ENCODE measurements at regions not wholly inside any gene's neighbourhood (a gene's known extent, or its start where the extent isn't known, plus 50 kb on each side); places are given as distances from the start of the nearest gene placed in this dataset.
"Not testable (repeated sequence)": the region's sequence is repeated elsewhere in the genome, so short reads cannot be mapped to it uniquely, and the experiment has no call there.

DNA sequence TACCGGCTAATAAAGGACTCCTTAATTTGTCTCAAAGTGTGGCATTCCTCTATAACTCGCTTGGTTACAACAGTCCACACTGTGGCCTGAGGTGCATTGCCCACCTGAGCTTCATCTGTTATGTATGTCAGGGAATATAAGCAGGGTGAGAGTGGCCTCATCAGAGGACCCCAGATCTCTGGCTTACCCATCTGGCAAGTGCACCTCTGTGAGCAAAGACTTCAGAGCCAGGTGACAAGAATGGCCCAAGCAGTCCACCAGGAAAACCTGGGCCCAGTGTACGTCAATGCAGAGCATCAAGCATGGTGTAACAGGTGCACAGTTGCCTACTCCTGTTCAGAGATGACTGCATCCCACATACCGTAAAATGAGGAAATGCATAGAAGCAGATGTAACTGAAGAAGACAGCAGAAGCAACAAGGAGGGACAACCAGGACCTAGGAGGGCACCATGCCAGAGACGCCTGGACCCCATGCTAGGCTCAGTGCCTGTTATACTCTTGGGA lies 1621.0 kb downstream of the SPATA31A7 start:
- 78 to 84% methylated on average over 5 of the region's 5 CpGs for WGBS, 2 donors
- H3K36me3 ChIP-seq; H3K4me1 ChIP-seq; H3K27me3 ChIP-seq; H3K27ac ChIP-seq; H3K9me3 ChIP-seq; DNase-seq; ATAC-seq (ENCODE audit: low FRiP score in 2 of 2); H3K4me3 ChIP-seq: not testable (repeated sequence)

DNA sequence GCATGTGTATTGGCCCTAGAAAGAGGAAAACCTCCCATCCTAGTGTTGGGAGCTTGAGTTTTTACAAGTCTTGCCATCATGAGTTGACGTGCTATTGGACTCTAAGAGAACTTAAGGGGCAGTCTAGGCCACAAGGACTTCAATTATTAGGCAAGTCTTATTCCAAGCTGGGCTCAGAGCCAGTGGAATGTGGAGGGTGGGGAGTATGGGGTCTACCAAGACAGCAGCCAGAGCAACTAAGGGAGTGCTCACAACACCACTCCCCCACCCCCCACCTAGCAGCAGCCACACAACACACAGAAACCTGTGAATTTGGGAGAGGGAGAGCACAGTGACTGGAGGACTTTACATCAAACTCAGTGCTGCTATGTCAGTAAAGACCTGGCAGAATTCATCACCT lies 1625.6 kb downstream of the SPATA31A7 start:
- H3K9me3 ChIP-seq; ATAC-seq (ENCODE audit: low FRiP score in 2 of 2); H3K4me3 ChIP-seq; H3K36me3 ChIP-seq; H3K27ac ChIP-seq; H3K27me3 ChIP-seq; H3K4me1 ChIP-seq; DNase-seq: not testable (repeated sequence)
- 58 to 59% methylated on average over 1 of the region's 1 CpG for WGBS, 2 donors

DNA sequence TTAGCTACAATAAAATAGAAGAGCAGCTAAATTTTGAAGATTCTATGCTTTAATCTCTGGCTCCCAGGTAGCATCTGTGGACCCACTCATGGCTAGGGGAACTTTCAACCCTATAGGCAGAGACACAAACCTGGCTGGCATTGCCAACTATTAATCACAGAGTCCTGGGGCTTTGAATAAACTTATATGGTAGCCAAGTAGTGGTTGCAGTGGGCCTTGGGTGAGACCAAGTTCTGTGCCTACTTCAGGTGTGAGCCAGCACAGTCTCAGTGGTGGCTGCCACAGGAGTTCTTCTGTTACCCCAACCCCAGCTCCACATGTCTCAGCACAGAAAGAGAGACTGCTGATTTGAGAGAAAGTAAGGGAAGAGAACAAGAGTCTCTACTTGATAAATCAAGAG lies 1626.5 kb downstream of the SPATA31A7 start:
- not testable (repeated sequence) for H3K36me3 ChIP-seq; H3K27ac ChIP-seq; ATAC-seq (ENCODE audit: low FRiP score in 2 of 2); H3K4me1 ChIP-seq; H3K9me3 ChIP-seq; H3K27me3 ChIP-seq; DNase-seq; H3K4me3 ChIP-seq

DNA sequence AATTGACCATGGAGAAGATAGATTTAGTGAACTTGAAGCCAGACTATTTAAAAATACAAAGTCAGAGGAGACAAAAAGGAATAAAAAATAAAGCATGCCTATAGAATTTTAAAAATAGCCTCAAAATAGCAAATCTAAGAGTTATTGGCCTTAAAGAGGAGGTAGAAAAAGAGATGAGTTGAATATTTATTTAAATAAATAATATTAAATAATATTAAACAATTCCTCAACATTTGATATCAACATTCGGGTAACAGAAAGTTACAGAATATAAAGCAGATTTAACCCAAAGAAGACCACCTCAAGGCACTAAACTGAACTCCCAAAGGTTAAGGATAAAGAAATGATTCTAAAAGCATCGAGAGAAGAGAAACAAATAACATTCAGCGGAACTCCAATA lies 1627.4 kb downstream of the SPATA31A7 start:
- not testable (repeated sequence) for DNase-seq; H3K27ac ChIP-seq; H3K4me3 ChIP-seq; H3K4me1 ChIP-seq; H3K36me3 ChIP-seq; H3K27me3 ChIP-seq; H3K9me3 ChIP-seq; ATAC-seq (ENCODE audit: low FRiP score in 2 of 2)
- WGBS, 2 donors, result 80% methylated on average over 3 of the region's 3 CpGs

DNA sequence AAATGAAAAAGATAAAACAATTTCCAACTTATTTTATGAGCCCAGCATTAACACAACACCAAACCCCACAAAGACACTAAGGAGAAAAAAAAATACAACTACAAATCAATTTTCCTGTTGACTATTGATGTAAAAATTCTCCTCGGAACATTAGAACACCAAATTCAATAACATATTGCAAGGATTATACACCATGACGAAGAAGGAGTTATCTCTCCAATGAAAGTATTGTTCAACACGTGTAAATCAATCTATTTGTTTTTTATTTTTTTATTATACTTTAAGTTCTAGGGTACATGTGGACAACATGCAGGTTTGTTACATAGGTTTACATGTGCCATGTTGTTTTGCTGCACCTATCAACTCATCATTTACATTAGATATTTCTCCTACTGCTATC lies 1632.3 kb downstream of the SPATA31A7 start:
- not testable (repeated sequence) for H3K27me3 ChIP-seq, H3K27ac ChIP-seq, H3K4me1 ChIP-seq, H3K9me3 ChIP-seq, DNase-seq, H3K36me3 ChIP-seq, H3K4me3 ChIP-seq
- ATAC-seq (ENCODE audit: low FRiP score in 2 of 2), result peak; percentile 39 to 61
- 52 to 53% methylated on average over 3 of the region's 3 CpGs for WGBS, 2 donors

DNA sequence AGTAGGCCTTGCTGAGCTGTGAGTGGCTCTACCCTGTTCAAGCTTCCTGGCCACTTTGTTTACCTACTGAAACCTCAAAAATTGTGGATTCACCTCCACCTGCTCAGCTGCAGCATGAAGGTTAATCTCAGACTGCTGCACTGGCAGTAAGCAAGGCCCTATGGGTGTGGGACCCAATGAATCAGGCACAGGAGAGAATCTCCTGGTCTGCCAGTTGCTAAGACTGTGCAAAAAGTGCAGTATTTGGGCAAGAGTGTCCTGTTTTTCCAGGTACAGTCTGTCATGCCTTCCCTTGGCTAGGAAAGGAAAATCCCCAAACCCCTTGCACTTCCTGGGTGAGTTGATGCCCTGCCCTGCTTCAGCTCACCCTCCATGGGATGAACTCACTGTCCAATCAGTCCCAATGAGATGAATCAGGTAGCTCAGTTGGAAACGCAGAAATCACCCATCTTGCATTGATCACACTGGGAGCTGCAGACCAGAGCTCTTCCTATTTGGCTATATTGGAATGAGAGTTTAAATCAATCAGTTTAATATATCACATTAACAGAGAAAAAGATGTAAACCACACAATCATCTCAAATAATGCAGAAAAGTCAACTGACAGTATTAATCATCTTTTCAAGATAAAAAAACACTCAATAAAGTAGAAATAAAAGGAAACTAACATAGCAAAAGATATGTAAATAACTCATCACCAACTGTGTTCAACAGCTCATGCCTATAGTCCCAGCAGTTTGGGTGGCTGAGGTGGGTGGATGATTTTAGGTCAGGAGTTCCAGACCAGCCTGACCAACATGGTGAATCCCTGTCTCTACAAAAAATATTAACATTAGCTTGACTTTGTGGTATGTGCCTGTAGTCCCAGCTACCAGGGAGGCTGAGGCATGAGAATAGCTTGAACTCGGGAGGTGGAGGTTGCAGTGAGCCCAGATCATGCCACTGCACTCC lies 1638.4 kb downstream of the SPATA31A7 start:
- not testable (repeated sequence) for H3K4me3 ChIP-seq, DNase-seq
- peak; percentile 67 to 90 for ATAC-seq (ENCODE audit: low FRiP score in 2 of 2)

DNA sequence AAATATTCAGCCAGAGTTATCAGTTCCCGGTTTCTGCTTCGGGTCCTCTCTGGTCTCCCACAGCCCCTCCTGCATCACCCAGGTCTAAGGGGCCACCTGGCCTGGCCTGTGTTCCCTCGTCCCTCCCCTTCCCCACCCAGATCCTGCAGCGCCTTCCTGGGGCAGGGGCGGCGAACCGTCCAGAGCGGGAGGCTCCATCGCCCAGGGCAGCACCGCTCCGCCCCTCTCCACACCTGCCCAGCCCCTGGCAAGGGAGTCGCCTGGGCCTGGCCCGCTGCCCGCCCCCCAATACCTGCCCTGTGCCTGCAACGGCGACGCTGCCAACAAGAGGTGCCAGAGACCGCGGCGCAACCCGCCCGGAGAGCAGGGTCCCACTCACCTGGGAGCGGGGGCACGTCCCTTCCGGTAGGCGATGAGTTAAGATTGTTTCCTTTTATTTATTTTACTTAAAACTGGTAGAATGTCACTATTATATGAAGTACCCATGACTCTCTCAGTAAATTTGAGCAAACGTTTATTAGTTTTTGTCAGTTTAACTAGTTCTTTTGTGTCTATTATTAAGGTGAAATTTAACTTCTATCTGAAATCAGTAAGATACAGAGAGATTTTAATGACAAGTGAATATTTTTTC lies 1641.1 kb downstream of the SPATA31A7 start:
- 18 to 31% methylated on average over 23 to 27 of the region's 27 CpGs for WGBS, 2 donors
- H3K27ac ChIP-seq, H3K4me1 ChIP-seq, H3K27me3 ChIP-seq, H3K9me3 ChIP-seq, H3K4me3 ChIP-seq, H3K36me3 ChIP-seq: not testable (repeated sequence)
- ATAC-seq (ENCODE audit: low FRiP score in 2 of 2), result peak; percentile 55 to 56
- DNase-seq, result peak in 1 of 2 donors; percentile 87

More for the DNA sequence above, 1638.4 kb downstream of the SPATA31A7 start:
- WGBS, 2 donors, result 76 to 81% methylated on average over 1 of the region's 2 CpGs
- not testable (repeated sequence) for H3K27ac ChIP-seq, H3K27me3 ChIP-seq, H3K36me3 ChIP-seq, H3K9me3 ChIP-seq, H3K4me1 ChIP-seq

DNA sequence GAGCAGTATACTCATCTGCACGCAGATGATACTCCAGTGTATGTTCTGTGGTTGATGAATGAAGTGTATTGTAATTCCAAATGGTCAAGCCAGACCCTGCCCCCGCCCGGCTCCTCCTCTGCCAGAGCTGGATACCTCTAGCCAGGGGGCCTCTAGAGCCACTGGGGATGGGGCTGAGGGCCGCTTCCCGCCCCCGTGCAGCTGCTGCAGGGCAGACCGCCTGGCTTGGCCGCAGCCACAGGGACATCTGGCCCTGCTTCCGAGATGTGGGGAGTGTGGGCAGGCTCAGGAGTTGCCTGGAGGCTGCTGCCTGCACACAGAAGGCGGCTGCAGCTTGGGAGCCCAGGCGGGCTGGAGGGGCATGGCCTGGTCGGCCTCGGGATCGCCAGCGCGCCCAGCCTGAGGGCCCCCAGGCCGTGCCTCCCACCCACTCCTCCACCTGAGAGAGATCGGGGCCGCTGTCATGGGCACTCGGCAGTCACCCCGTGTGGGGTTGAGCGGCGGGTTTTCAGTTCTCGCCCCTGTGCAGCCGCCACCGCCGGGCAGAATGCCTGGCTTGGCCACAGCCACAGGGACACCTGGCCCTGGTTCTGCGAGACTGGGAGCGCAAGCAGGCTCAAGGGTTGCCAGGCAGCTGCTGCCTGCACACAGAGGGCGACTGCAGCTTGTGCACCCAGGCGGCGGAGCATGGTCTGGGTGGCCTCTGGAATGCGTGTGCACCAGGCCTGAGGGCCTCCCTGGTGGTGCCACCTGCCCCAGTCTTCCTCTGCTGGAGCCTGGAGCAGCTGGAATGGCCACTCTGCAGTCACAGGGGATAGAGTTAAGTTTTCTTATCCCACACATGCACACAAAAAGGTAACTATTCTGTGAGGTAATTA lies 1643.7 kb downstream of the SPATA31A7 start:
- H3K27ac ChIP-seq, H3K27me3 ChIP-seq, H3K4me3 ChIP-seq, H3K36me3 ChIP-seq, H3K9me3 ChIP-seq: not testable (repeated sequence)
- H3K4me1 ChIP-seq, result peaks cover 0 to 15% (median 9%) of the 10 kb centered on the region in 4 donors
- peak in 1 of 2 donors; percentile 68 for DNase-seq
- WGBS, 2 donors, result 17 to 36% methylated on average over 1 to 20 of the region's 33 CpGs
- ATAC-seq (ENCODE audit: low FRiP score in 2 of 2), result peak; percentile 27 to 69

DNA sequence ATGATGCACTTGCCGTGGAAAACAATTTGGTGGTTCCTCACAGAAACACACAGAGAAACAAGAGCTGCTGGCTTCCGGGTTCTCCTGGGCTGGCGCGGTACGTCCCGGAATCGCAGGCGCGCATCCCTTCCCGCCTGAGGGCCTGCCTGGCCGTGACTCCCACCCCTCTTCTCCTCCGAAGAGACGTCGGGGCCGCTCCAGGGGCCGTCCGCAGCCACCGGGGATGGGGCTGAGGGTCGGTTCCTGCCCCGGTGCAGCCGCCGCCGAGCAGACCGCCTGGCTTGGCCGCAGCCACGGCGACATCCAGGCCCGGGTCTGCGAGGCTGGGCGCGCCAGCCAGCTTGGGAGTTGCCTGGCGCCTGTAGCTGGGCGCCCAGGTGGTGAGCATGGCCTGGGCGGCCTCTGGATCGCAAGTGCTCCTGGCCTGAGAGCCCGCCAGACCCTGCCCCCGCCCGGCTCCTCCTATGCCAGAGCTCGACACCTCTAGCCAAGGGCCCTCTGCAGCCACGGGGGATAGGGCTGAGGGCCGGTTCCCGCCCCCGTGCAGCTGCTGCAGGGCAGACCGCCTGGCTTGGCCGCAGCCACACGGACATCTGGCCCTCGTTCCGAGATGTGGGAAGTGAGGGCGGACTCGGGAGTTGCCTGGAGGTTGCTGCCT lies 1647.5 kb downstream of the SPATA31A7 start:
- not testable (repeated sequence) for H3K36me3 ChIP-seq, H3K9me3 ChIP-seq, H3K27me3 ChIP-seq
- H3K4me1 ChIP-seq, result peaks cover 0 to 16% (median 9%) of the 10 kb centered on the region in 4 donors
- peak overlapping the region in 3 of 4 donors; percentile 44 to 48 (median 46) for H3K4me3 ChIP-seq
- peak in 1 of 2 donors; percentile 90 for DNase-seq
- H3K27ac ChIP-seq, result peak overlapping the region in 3 of 4 donors; percentile 38 to 58 (median 48)
- WGBS, 2 donors, result 4 to 6% methylated on average over 21 to 26 of the region's 50 CpGs
- ATAC-seq (ENCODE audit: low FRiP score in 2 of 2), result peak in 1 of 2 donors; percentile 26

Data from upper lobe of left lung (tissue), 6 donors.